GM23338 (cell line): ENCODE measurements at regions not wholly inside any gene's neighbourhood (a gene's known extent, or its start where the extent isn't known, plus 50 kb on each side); places are given as distances from the start of the nearest gene placed in this dataset.

Source experiments
- ATAC-seq: fragments of 200-7000 bp; cut with Tn5 transposase; 3 replicates; pipeline ENCODE4 v1.9.1; 2020
- DNase-seq: peaks from one replicate; pipeline ENCODE4 v3.0.0-alpha.2; 2015; ENCODE audit warnings: low spot score
- H2AFZ ChIP-seq: fragments of 200-600 bp; sonication (generic); 2 replicates; pipeline ENCODE4 v1.8.0; 2016; ENCODE audit warnings: antibody characterized with exemption, mild to moderate bottlenecking, moderate library complexity
- H3F3A ChIP-seq: fragments of 200-600 bp; sonication (generic); replicated peaks from 2 replicates; pipeline ENCODE4 v1.8.0; 2017; ENCODE audit warnings: antibody characterized with exemption, mixed run types, low read depth
- H3K27ac ChIP-seq: fragments of 200-600 bp; sonication (generic); 2 replicates; pipeline ENCODE4 v1.6.1; 2016; ENCODE audit warnings: low read depth
- H3K27me3 ChIP-seq: fragments of 200-600 bp; sonication (generic); 2 replicates; pipeline ENCODE4 v1.8.0; 2016; ENCODE audit warnings: mild to moderate bottlenecking, mixed run types, moderate library complexity; ENCODE audit not compliant: insufficient read depth
- H3K36me3 ChIP-seq: fragments of 200-600 bp; sonication (generic); 2 replicates; pipeline ENCODE4 v1.8.0; 2016; ENCODE audit warnings: mild to moderate bottlenecking; ENCODE audit not compliant: insufficient read depth
- H3K4me1 ChIP-seq: fragments of 200-600 bp; sonication (generic); 2 replicates; pipeline ENCODE4 v1.8.0; 2016; ENCODE audit warnings: mild to moderate bottlenecking, moderate library complexity; ENCODE audit not compliant: insufficient read depth
- H3K4me2 ChIP-seq: fragments of 200-600 bp; sonication (generic); 2 replicates; pipeline ENCODE4 v1.7.1; 2017; ENCODE audit warnings: mixed run types
- H3K4me3 ChIP-seq: fragments of 200-600 bp; sonication (generic); 2 replicates; pipeline ENCODE4 v1.6.1; 2016; ENCODE audit warnings: mixed run types
- H3K79me2 ChIP-seq: fragments of 200-600 bp; sonication (generic); replicated peaks from 2 replicates; pipeline ENCODE4 v1.8.0; 2017; ENCODE audit warnings: mild to moderate bottlenecking; ENCODE audit not compliant: insufficient read depth
- H3K9me2 ChIP-seq: fragments of 200-600 bp; sonication (generic); 2 replicates; pipeline ENCODE4 v1.8.0; 2017; ENCODE audit not compliant: insufficient read depth
- H4K20me1 ChIP-seq: fragments of 200-600 bp; sonication (generic); replicated peaks from 2 replicates; pipeline ENCODE4 v1.8.0; 2017; ENCODE audit warnings: mild to moderate bottlenecking; ENCODE audit not compliant: insufficient read depth
- H3K27ac Mint-ChIP-seq: 2 replicates; pipeline ENCODE4 v1.8.0; 2020; ENCODE audit warnings: inconsistent platforms, mild to moderate bottlenecking, moderate library complexity, mixed read lengths
- H3K27me3 Mint-ChIP-seq: 3 replicates; pipeline ENCODE4 v1.8.0; 2022; ENCODE audit warnings: low read depth, mild to moderate bottlenecking, moderate library complexity, mixed read lengths, inconsistent platforms; ENCODE audit not compliant: insufficient read depth, poor library complexity
- H3K36me3 Mint-ChIP-seq: 3 replicates; pipeline ENCODE4 v1.8.0; 2021; ENCODE audit warnings: low read depth, mild to moderate bottlenecking, inconsistent platforms, moderate library complexity, mixed read lengths
- H3K4me1 Mint-ChIP-seq: 3 replicates; pipeline ENCODE4 v1.8.0; 2020; ENCODE audit warnings: mild to moderate bottlenecking, inconsistent platforms, mixed read lengths
- H3K4me3 Mint-ChIP-seq: 3 replicates; pipeline ENCODE4 v1.8.0; 2021; ENCODE audit warnings: moderate library complexity, mild to moderate bottlenecking, inconsistent platforms, mixed read lengths
- H3K9me3 Mint-ChIP-seq: 3 replicates; pipeline ENCODE4 v1.8.0; 2020; ENCODE audit warnings: moderate library complexity, mild to moderate bottlenecking, inconsistent platforms, mixed read lengths
- CREB1 ChIP-seq: fragments of 250-450 bp; sonication (Bioruptor Pico); IDR thresholded peaks from 2 replicates; pipeline ENCODE4 v1.5.0; 2020; ENCODE audit warnings: low read depth, mild to moderate bottlenecking, moderate library complexity
- EZH2phosphoT487 ChIP-seq: fragments of 200-600 bp; sonication (generic); IDR thresholded peaks from one replicate; pipeline ENCODE4 v1.8.1; 2018; ENCODE audit warnings: antibody characterized with exemption; ENCODE audit not compliant: unreplicated experiment
- JUNB ChIP-seq: IDR thresholded peaks from one replicate; pipeline ENCODE4 v1.6.1; 2016; ENCODE audit warnings: antibody characterized with exemption; ENCODE audit not compliant: unreplicated experiment
- NANOG ChIP-seq: IDR thresholded peaks from 2 replicates; pipeline ENCODE4 v1.6.1; 2016; ENCODE audit warnings: antibody characterized with exemption, borderline replicate concordance
- POLR2AphosphoS5 ChIP-seq: IDR thresholded peaks from 2 replicates; pipeline ENCODE4 v1.6.1; 2016; ENCODE audit warnings: antibody characterized with exemption, low read depth
- STAT1 ChIP-seq: IDR thresholded peaks from one replicate; pipeline ENCODE4 v1.6.1; 2016; ENCODE audit warnings: antibody characterized with exemption; ENCODE audit not compliant: unreplicated experiment
- ZNF114 ChIP-seq: fragments of 250-450 bp; sonication (Bioruptor Pico); IDR thresholded peaks from 2 replicates; pipeline ENCODE4 v1.5.0; 2020; ENCODE audit warnings: mild to moderate bottlenecking, moderate library complexity
- ZNF331 ChIP-seq: fragments of 250-450 bp; sonication (Bioruptor Pico); IDR thresholded peaks from 2 replicates; pipeline ENCODE4 v1.5.0; 2020; ENCODE audit warnings: low read depth, mild to moderate bottlenecking, moderate library complexity
- TF ChIP-seq, protein P1 (sequence below): IDR thresholded peaks from one replicate; pipeline ENCODE4 v1.6.1; 2018; ENCODE audit warnings: antibody characterized with exemption; ENCODE audit not compliant: unreplicated experiment
- TF ChIP-seq, protein P2 (sequence below): fragments of 250-450 bp; sonication (Bioruptor Pico); IDR thresholded peaks from 2 replicates; pipeline ENCODE4 v1.5.0; 2020; ENCODE audit warnings: mild to moderate bottlenecking, moderate library complexity
- TF ChIP-seq, protein P3 (sequence below), 2 experiments: fragments of 200-600 bp in 1 of 2; sonication (generic) in 1 of 2; conservative IDR thresholded peaks; 2 replicates each; pipeline versions ENCODE4 v1.5.1 to v1.6.1; 2016 to 2017; ENCODE audit warnings: antibody characterized with exemption in 2 of 2, low read depth in 2 of 2, mild to moderate bottlenecking in 2 of 2, moderate library complexity in 1 of 2

DNA sequence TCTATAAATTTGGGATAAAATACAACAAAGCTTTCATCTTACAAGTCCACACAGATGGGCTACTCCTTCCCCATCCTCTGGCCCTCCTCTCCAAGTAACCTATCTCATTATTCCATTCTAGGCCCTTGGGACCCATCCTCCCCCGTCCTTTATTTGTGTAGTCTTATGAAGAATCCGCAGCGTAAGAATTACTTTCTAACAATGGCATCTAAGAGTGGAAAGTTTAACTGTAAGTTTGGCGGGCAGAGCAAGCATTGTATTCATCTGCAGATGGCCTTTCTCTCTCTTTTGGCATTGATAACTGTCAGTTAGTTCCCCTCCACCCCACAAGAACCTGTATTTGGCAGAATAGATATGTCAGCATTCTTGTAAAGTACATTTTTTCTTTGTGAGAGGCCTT, 91.9 kb upstream of the TSPAN2 start:
- Histone ChIP-seq H3F3A (no peaks in the 10 kb centered on the region), H2AFZ (no peak overlapping the region), H3K4me3 (no peak overlapping the region), H3K36me3 (no peaks in the 10 kb centered on the region), H3K79me2 (no peaks in the 10 kb centered on the region), H3K4me1 (no peaks in the 10 kb centered on the region), H3K9me2 (no peaks in the 10 kb centered on the region; the same call in 1 of the 2 replicates), H3K27me3 (no peaks in the 10 kb centered on the region), H3K27ac (no peak overlapping the region), H4K20me1 (no peaks in the 10 kb centered on the region), H3K4me2 (no peak overlapping the region)
- ATAC-seq = no peak
- Mint-ChIP-seq H3K4me1 (peaks cover 2% of the 10 kb centered on the region; the same call in 1 of the 3 replicates), H3K4me3 (no peak overlapping the region), H3K27ac (no peak overlapping the region), H3K36me3 (no peaks in the 10 kb centered on the region), H3K27me3 (no peaks in the 10 kb centered on the region), H3K9me3 (no peaks in the 10 kb centered on the region)
- no peak for DNase-seq
- TF ChIP-seq, protein P1, sequence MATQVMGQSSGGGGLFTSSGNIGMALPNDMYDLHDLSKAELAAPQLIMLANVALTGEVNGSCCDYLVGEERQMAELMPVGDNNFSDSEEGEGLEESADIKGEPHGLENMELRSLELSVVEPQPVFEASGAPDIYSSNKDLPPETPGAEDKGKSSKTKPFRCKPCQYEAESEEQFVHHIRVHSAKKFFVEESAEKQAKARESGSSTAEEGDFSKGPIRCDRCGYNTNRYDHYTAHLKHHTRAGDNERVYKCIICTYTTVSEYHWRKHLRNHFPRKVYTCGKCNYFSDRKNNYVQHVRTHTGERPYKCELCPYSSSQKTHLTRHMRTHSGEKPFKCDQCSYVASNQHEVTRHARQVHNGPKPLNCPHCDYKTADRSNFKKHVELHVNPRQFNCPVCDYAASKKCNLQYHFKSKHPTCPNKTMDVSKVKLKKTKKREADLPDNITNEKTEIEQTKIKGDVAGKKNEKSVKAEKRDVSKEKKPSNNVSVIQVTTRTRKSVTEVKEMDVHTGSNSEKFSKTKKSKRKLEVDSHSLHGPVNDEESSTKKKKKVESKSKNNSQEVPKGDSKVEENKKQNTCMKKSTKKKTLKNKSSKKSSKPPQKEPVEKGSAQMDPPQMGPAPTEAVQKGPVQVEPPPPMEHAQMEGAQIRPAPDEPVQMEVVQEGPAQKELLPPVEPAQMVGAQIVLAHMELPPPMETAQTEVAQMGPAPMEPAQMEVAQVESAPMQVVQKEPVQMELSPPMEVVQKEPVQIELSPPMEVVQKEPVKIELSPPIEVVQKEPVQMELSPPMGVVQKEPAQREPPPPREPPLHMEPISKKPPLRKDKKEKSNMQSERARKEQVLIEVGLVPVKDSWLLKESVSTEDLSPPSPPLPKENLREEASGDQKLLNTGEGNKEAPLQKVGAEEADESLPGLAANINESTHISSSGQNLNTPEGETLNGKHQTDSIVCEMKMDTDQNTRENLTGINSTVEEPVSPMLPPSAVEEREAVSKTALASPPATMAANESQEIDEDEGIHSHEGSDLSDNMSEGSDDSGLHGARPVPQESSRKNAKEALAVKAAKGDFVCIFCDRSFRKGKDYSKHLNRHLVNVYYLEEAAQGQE = no peak
- no peak for TF ChIP-seq ZNF114 (CRISPR knock-in tag)
- TF ChIP-seq JUNB = no peak
- TF ChIP-seq POLR2AphosphoS5 = no peak
- no peak for TF ChIP-seq ZNF331 (CRISPR knock-in tag)
- no peak for TF ChIP-seq NANOG
- TF ChIP-seq STAT1 = no peak
- TF ChIP-seq, protein P2, sequence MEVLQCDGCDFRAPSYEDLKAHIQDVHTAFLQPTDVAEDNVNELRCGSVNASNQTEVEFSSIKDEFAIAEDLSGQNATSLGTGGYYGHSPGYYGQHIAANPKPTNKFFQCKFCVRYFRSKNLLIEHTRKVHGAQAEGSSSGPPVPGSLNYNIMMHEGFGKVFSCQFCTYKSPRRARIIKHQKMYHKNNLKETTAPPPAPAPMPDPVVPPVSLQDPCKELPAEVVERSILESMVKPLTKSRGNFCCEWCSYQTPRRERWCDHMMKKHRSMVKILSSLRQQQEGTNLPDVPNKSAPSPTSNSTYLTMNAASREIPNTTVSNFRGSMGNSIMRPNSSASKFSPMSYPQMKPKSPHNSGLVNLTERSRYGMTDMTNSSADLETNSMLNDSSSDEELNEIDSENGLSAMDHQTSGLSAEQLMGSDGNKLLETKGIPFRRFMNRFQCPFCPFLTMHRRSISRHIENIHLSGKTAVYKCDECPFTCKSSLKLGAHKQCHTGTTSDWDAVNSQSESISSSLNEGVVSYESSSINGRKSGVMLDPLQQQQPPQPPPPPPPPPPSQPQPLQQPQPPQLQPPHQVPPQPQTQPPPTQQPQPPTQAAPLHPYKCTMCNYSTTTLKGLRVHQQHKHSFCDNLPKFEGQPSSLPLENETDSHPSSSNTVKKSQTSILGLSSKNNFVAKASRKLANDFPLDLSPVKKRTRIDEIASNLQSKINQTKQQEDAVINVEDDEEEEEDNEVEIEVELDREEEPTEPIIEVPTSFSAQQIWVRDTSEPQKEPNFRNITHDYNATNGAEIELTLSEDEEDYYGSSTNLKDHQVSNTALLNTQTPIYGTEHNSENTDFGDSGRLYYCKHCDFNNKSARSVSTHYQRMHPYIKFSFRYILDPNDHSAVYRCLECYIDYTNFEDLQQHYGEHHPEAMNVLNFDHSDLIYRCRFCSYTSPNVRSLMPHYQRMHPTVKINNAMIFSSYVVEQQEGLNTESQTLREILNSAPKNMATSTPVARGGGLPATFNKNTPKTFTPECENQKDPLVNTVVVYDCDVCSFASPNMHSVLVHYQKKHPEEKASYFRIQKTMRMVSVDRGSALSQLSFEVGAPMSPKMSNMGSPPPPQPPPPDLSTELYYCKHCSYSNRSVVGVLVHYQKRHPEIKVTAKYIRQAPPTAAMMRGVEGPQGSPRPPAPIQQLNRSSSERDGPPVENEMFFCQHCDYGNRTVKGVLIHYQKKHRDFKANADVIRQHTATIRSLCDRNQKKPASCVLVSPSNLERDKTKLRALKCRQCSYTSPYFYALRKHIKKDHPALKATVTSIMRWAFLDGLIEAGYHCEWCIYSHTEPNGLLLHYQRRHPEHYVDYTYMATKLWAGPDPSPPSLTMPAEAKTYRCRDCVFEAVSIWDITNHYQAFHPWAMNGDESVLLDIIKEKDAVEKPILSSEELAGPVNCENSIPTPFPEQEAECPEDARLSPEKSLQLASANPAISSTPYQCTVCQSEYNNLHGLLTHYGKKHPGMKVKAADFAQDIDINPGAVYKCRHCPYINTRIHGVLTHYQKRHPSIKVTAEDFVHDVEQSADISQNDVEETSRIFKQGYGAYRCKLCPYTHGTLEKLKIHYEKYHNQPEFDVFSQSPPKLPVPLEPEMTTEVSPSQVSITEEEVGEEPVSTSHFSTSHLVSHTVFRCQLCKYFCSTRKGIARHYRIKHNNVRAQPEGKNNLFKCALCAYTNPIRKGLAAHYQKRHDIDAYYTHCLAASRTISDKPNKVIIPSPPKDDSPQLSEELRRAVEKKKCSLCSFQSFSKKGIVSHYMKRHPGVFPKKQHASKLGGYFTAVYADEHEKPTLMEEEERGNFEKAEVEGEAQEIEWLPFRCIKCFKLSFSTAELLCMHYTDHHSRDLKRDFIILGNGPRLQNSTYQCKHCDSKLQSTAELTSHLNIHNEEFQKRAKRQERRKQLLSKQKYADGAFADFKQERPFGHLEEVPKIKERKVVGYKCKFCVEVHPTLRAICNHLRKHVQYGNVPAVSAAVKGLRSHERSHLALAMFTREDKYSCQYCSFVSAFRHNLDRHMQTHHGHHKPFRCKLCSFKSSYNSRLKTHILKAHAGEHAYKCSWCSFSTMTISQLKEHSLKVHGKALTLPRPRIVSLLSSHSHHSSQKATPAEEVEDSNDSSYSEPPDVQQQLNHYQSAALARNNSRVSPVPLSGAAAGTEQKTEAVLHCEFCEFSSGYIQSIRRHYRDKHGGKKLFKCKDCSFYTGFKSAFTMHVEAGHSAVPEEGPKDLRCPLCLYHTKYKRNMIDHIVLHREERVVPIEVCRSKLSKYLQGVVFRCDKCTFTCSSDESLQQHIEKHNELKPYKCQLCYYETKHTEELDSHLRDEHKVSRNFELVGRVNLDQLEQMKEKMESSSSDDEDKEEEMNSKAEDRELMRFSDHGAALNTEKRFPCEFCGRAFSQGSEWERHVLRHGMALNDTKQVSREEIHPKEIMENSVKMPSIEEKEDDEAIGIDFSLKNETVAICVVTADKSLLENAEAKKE (CRISPR knock-in tag) = no peak
- TF ChIP-seq, protein P3, sequence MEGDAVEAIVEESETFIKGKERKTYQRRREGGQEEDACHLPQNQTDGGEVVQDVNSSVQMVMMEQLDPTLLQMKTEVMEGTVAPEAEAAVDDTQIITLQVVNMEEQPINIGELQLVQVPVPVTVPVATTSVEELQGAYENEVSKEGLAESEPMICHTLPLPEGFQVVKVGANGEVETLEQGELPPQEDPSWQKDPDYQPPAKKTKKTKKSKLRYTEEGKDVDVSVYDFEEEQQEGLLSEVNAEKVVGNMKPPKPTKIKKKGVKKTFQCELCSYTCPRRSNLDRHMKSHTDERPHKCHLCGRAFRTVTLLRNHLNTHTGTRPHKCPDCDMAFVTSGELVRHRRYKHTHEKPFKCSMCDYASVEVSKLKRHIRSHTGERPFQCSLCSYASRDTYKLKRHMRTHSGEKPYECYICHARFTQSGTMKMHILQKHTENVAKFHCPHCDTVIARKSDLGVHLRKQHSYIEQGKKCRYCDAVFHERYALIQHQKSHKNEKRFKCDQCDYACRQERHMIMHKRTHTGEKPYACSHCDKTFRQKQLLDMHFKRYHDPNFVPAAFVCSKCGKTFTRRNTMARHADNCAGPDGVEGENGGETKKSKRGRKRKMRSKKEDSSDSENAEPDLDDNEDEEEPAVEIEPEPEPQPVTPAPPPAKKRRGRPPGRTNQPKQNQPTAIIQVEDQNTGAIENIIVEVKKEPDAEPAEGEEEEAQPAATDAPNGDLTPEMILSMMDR (conservative IDR thresholded peaks at IDR 0.05; ENCODE audit: low read depth in 2 of 2) = no peak
- TF ChIP-seq CREB1 (CRISPR knock-in tag) = no peak
- no peak for TF ChIP-seq EZH2phosphoT487
